ENCODE measurements at regions not wholly inside any gene's neighbourhood (a gene's known extent, or its start where the extent isn't known, plus 50 kb on each side); places are given as distances from the start of the nearest gene placed in this dataset.

GRCh38 chr3:181824961-181825360 lies 113.2 kb downstream of the SOX2 start:
- TF ChIP-seq CTCF (IDR thresholded peaks at IDR 0.05) (no peak), POLR2AphosphoS5 (IDR thresholded peaks at IDR 0.05) (no peak), EP300 (IDR thresholded peaks at IDR 0.05) (no peak)

Data from esophagus muscularis mucosa (tissue), 4 donors.